HEK293 (cell line): ENCODE measurements at regions not wholly inside any gene's neighbourhood (a gene's known extent, or its start where the extent isn't known, plus 50 kb on each side); places are given as distances from the start of the nearest gene placed in this dataset.

Experiments
- CTCF ChIA-PET: fragments of 350-600 bp; formaldehyde crosslinking; extraction: SDS; loops from one replicate; lab custom pipeline; 2021; ENCODE audit warnings: antibody characterized with exemption; lab: Yijun Ruan, JAX
- POLR2A ChIA-PET: fragments of 300-600 bp; formaldehyde crosslinking; extraction: SDS; loops from one replicate; lab custom pipeline; 2020; ENCODE audit warnings: antibody characterized with exemption, inconsistent platforms; lab: Yijun Ruan, JAX
- H3K27ac ChIP-seq: fragments of 200-500 bp; sonication (Bioruptor generic); 2 replicates; pipeline ENCODE4 v1.5.1; 2014; ENCODE audit warnings: low read depth, low read length, control low read depth, inconsistent platforms; ENCODE audit errors: extremely low read depth
- H3K36me3 ChIP-seq, 2 experiments: fragments of 200-500 bp in 1 of 2; sonication (Bioruptor generic) in 1 of 2; 1 replicate in 1 of 2; 2 replicates in 1 of 2; pipeline ENCODE4 v1.5.1; 2014 to 2017; ENCODE audit warnings: inconsistent platforms in 2 of 2, low read length in 2 of 2; ENCODE audit not compliant: control insufficient read depth in 2 of 2, insufficient read depth in 1 of 2
- H3K4me1 ChIP-seq: fragments of 200-500 bp; sonication (Bioruptor generic); 2 replicates; pipeline ENCODE4 v1.5.1; 2014; ENCODE audit warnings: mild to moderate bottlenecking, low read length, inconsistent platforms; ENCODE audit not compliant: control insufficient read depth, insufficient read depth
- H3K4me3 ChIP-seq: 2 replicates; pipeline ENCODE4 v1.5.1; 2011; ENCODE audit warnings: low read depth, mild to moderate bottlenecking, control low read depth, low read length, moderate library complexity
- H3K9me3 ChIP-seq: fragments of 200-500 bp; sonication (Bioruptor generic); 2 replicates; pipeline ENCODE4 v1.5.1; 2014; ENCODE audit warnings: low read depth, low read length, inconsistent platforms; ENCODE audit not compliant: control insufficient read depth, insufficient read depth
- GLIS2 ChIP-seq: fragments of 450-650 bp; formaldehyde crosslinking; IDR thresholded peaks from 2 replicates; pipeline ENCODE4 v1.5.1; 2016; ENCODE audit warnings: missing biosample characterization, missing genetic modification characterization
- HOXA7 ChIP-seq: sonication (generic); formaldehyde crosslinking; IDR thresholded peaks from 2 replicates; pipeline ENCODE4 v1.8.1; 2022; ENCODE audit warnings: missing genetic modification reagents, borderline replicate concordance
- MYNN ChIP-seq: fragments of 450-650 bp; formaldehyde crosslinking; IDR thresholded peaks from 2 replicates; pipeline ENCODE4 v1.5.1; 2016; ENCODE audit warnings: missing biosample characterization, missing genetic modification characterization, borderline replicate concordance
- OSR2 ChIP-seq: fragments of 450-650 bp; formaldehyde crosslinking; IDR thresholded peaks from 2 replicates; pipeline ENCODE4 v1.5.1; 2016; ENCODE audit warnings: missing biosample characterization, missing genetic modification characterization
- SETDB1 ChIP-seq: IDR thresholded peaks from one replicate; pipeline ENCODE4 v1.6.1; 2017; ENCODE audit warnings: mild to moderate bottlenecking, low read length, moderate library complexity, mixed read lengths; ENCODE audit not compliant: insufficient read length
- ZFHX2 ChIP-seq: fragments of 450-650 bp; formaldehyde crosslinking; conservative IDR thresholded peaks from 2 replicates; pipeline ENCODE4 v1.5.1; 2016; ENCODE audit warnings: missing biosample characterization, missing genetic modification characterization
- ZNF155 ChIP-seq: fragments of 450-650 bp; formaldehyde crosslinking; IDR thresholded peaks from 2 replicates; pipeline ENCODE4 v1.5.1; 2016; ENCODE audit warnings: missing biosample characterization, missing genetic modification characterization
- ZNF19 ChIP-seq: fragments of 450-650 bp; formaldehyde crosslinking; IDR thresholded peaks from 2 replicates; pipeline ENCODE4; 2016; ENCODE audit warnings: missing biosample characterization, missing genetic modification characterization, low read depth
- ZNF2 ChIP-seq: fragments of 450-650 bp; formaldehyde crosslinking; IDR thresholded peaks from 2 replicates; pipeline ENCODE4 v1.5.1; 2016; ENCODE audit warnings: missing biosample characterization, missing genetic modification characterization
- ZNF23 ChIP-seq: fragments of 450-650 bp; formaldehyde crosslinking; IDR thresholded peaks from 2 replicates; pipeline ENCODE4 v1.5.1; 2016; ENCODE audit warnings: missing biosample characterization, missing genetic modification characterization, borderline replicate concordance
- ZNF324 ChIP-seq: fragments of 450-650 bp; formaldehyde crosslinking; IDR thresholded peaks from 2 replicates; pipeline ENCODE4 v1.5.1; 2016; ENCODE audit warnings: missing biosample characterization, missing genetic modification characterization
- ZNF366 ChIP-seq: fragments of 450-650 bp; formaldehyde crosslinking; conservative IDR thresholded peaks from 2 replicates; pipeline ENCODE4 v1.5.1; 2016; ENCODE audit warnings: missing biosample characterization, missing genetic modification characterization
- ZNF560 ChIP-seq: fragments of 450-650 bp; formaldehyde crosslinking; IDR thresholded peaks from 2 replicates; pipeline ENCODE4 v1.5.1; 2017; ENCODE audit warnings: missing biosample characterization, missing genetic modification characterization, borderline replicate concordance
- ZNF670 ChIP-seq: fragments of 450-650 bp; formaldehyde crosslinking; IDR thresholded peaks from 2 replicates; pipeline ENCODE4 v1.5.1; 2016; ENCODE audit warnings: missing biosample characterization, missing genetic modification characterization, low read depth
- ZNF701 ChIP-seq: fragments of 450-650 bp; formaldehyde crosslinking; IDR thresholded peaks from 2 replicates; pipeline ENCODE4 v1.5.1; 2016; ENCODE audit warnings: missing biosample characterization, missing genetic modification characterization
- ZNF776 ChIP-seq: fragments of 450-650 bp; formaldehyde crosslinking; IDR thresholded peaks from 2 replicates; pipeline ENCODE4 v1.5.0; 2017; ENCODE audit warnings: missing biosample characterization, missing genetic modification characterization, borderline replicate concordance
- ZNF785 ChIP-seq: fragments of 450-650 bp; formaldehyde crosslinking; IDR thresholded peaks from 2 replicates; pipeline ENCODE4 v1.5.1; 2016; ENCODE audit warnings: missing biosample characterization, missing genetic modification characterization
- ZNF792 ChIP-seq: fragments of 450-650 bp; formaldehyde crosslinking; IDR thresholded peaks from 2 replicates; pipeline ENCODE4 v1.5.1; 2016; ENCODE audit warnings: missing biosample characterization, missing genetic modification characterization
- TF ChIP-seq, protein P1 (sequence below): fragments of 450-650 bp; formaldehyde crosslinking; IDR thresholded peaks from 2 replicates; pipeline ENCODE4 v1.5.1; 2017; ENCODE audit warnings: missing biosample characterization, missing genetic modification characterization
- TF ChIP-seq, protein P2 (sequence below): fragments of 450-650 bp; formaldehyde crosslinking; IDR thresholded peaks from 2 replicates; pipeline ENCODE4 v1.5.1; 2016; ENCODE audit warnings: missing biosample characterization, missing genetic modification characterization
- TF ChIP-seq, protein P3 (sequence below): fragments of 450-650 bp; formaldehyde crosslinking; IDR thresholded peaks from 2 replicates; pipeline ENCODE4 v1.5.1; 2016; ENCODE audit warnings: missing biosample characterization, missing genetic modification characterization
- TF ChIP-seq, protein P4 (sequence below): fragments of 450-650 bp; formaldehyde crosslinking; IDR thresholded peaks from 2 replicates; pipeline ENCODE4 v1.5.1; 2017; ENCODE audit warnings: missing biosample characterization, missing genetic modification characterization
- TF ChIP-seq, protein P5 (sequence below): fragments of 450-650 bp; formaldehyde crosslinking; IDR thresholded peaks from 2 replicates; pipeline ENCODE4 v1.5.1; 2016; ENCODE audit warnings: missing biosample characterization, missing genetic modification characterization
- TF ChIP-seq, protein P6 (sequence below): fragments of 450-650 bp; formaldehyde crosslinking; IDR thresholded peaks from 2 replicates; pipeline ENCODE4 v1.5.1; 2016; ENCODE audit warnings: missing biosample characterization, missing genetic modification characterization

DNA sequence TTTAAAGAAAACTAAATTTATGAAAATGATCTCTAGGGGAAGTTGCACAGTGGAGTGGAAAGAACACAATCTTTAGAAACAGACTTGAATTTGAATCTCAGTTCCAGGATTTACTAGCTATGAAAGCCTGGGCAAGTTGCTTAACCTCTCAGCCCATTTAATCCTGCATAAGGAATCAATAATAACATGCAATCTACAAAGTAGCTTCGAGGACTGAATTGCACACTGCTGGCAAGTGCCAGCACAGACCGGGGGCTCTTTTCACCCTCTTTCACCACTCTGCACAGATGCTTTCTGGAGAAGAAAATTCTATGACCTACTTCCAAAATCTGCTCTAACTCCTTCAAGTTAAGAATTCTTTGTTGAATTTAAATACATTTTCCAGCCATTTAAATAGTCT, 63.4 kb upstream of the ANK3 start:
- CTCF ChIA-PET: interaction anchor here (1.0 to 1.2 kb wide), 3 partner anchors 8 to 194 kb away, joined by 3 to 4 read pairs (median 3); no protein-coding TSS in a partner anchor
- Histone ChIP-seq H3K36me3 (no peaks in the 10 kb centered on the region), H3K4me1 (no peaks in the 10 kb centered on the region), H3K9me3 (no peaks in the 10 kb centered on the region), H3K4me3 (no peak overlapping the region), H3K27ac (no peak overlapping the region)
- TF ChIP-seq ZNF560 (tag by site-specific recombination) (no peak), OSR2 (tag by site-specific recombination) (no peak), GLIS2 (tag by site-specific recombination) (no peak), ZNF366 (no peak), ZNF23 (tag by site-specific recombination) (no peak), ZNF785 (no peak), ZNF324 (no peak), ZNF19 (tag by site-specific recombination) (no peak), SETDB1 (no peak), HOXA7 (CRISPR knock-in tag) (no peak), ZNF670 (tag by site-specific recombination) (no peak), ZNF792 (tag by site-specific recombination) (no peak), ZFHX2 (no peak), MYNN (tag by site-specific recombination) (no peak)
- TF ChIP-seq, protein P1, sequence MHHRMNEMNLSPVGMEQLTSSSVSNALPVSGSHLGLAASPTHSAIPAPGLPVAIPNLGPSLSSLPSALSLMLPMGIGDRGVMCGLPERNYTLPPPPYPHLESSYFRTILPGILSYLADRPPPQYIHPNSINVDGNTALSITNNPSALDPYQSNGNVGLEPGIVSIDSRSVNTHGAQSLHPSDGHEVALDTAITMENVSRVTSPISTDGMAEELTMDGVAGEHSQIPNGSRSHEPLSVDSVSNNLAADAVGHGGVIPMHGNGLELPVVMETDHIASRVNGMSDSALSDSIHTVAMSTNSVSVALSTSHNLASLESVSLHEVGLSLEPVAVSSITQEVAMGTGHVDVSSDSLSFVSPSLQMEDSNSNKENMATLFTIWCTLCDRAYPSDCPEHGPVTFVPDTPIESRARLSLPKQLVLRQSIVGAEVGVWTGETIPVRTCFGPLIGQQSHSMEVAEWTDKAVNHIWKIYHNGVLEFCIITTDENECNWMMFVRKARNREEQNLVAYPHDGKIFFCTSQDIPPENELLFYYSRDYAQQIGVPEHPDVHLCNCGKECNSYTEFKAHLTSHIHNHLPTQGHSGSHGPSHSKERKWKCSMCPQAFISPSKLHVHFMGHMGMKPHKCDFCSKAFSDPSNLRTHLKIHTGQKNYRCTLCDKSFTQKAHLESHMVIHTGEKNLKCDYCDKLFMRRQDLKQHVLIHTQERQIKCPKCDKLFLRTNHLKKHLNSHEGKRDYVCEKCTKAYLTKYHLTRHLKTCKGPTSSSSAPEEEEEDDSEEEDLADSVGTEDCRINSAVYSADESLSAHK (tag by site-specific recombination): no peak
- TF ChIP-seq, protein P2, sequence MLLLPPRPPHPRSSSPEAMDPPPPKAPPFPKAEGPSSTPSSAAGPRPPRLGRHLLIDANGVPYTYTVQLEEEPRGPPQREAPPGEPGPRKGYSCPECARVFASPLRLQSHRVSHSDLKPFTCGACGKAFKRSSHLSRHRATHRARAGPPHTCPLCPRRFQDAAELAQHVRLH: no peak
- TF ChIP-seq, protein P3, sequence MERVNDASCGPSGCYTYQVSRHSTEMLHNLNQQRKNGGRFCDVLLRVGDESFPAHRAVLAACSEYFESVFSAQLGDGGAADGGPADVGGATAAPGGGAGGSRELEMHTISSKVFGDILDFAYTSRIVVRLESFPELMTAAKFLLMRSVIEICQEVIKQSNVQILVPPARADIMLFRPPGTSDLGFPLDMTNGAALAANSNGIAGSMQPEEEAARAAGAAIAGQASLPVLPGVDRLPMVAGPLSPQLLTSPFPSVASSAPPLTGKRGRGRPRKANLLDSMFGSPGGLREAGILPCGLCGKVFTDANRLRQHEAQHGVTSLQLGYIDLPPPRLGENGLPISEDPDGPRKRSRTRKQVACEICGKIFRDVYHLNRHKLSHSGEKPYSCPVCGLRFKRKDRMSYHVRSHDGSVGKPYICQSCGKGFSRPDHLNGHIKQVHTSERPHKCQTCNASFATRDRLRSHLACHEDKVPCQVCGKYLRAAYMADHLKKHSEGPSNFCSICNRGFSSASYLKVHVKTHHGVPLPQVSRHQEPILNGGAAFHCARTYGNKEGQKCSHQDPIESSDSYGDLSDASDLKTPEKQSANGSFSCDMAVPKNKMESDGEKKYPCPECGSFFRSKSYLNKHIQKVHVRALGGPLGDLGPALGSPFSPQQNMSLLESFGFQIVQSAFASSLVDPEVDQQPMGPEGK (tag by site-specific recombination): no peak
- TF ChIP-seq, protein P4, sequence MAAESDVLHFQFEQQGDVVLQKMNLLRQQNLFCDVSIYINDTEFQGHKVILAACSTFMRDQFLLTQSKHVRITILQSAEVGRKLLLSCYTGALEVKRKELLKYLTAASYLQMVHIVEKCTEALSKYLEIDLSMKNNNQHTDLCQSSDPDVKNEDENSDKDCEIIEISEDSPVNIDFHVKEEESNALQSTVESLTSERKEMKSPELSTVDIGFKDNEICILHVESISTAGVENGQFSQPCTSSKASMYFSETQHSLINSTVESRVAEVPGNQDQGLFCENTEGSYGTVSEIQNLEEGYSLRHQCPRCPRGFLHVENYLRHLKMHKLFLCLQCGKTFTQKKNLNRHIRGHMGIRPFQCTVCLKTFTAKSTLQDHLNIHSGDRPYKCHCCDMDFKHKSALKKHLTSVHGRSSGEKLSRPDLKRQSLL: no peak
- TF ChIP-seq, protein P5, sequence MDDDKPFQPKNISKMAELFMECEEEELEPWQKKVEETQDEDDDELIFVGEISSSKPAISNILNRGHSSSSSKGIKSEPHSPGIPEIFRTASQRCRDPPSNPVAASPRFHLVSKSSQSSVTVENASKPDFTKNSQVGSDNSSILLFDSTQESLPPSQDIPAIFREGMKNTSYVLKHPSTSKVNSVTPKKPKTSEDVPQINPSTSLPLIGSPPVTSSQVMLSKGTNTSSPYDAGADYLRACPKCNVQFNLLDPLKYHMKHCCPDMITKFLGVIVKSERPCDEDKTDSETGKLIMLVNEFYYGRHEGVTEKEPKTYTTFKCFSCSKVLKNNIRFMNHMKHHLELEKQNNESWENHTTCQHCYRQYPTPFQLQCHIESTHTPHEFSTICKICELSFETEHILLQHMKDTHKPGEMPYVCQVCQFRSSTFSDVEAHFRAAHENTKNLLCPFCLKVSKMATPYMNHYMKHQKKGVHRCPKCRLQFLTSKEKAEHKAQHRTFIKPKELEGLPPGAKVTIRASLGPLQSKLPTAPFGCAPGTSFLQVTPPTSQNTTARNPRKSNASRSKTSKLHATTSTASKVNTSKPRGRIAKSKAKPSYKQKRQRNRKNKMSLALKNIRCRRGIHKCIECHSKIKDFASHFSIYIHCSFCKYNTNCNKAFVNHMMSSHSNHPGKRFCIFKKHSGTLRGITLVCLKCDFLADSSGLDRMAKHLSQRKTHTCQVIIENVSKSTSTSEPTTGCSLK: no peak
- POLR2A ChIA-PET: no interaction called here

DNA sequence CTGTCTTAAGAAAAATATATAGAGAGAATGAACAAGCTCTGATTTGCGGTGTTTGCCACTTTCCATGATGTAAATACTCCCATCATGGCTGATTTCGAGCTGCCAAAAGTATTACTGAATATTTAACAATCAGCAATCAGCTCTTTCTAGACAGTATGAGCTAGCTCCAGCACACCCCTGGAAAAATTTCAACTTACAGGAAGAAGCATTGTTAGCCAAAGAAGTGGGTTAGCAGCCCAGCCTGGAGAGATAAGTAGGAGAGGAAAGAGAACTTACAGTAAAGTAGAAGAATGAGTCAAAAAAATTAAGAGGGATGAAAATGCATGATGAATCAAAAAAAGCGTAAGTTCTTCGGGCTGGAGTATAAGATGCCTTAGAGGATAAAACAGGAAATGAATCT, 60.6 kb upstream of the ANK3 start:
- H3K36me3 ChIP-seq: no peaks in the 10 kb centered on the region
- H3K27ac ChIP-seq: no peak overlapping the region
- ChIA-PET CTCF (interaction anchor here (1.1 to 1.3 kb wide), 2 partner anchors 9 to 196 kb away, joined by 4 to 5 read pairs; no protein-coding TSS in a partner anchor), POLR2A (no interaction called here)
- H3K4me1 ChIP-seq: no peaks in the 10 kb centered on the region
- H3K9me3 ChIP-seq: no peaks in the 10 kb centered on the region
- H3K4me3 ChIP-seq: no peak overlapping the region
- TF ChIP-seq ZNF155 (tag by site-specific recombination) (no peak), ZNF2 (tag by site-specific recombination) (no peak), ZNF19 (tag by site-specific recombination) (no peak), ZNF776 (tag by site-specific recombination) (no peak), ZNF701 (no peak)
- TF ChIP-seq, protein P6, sequence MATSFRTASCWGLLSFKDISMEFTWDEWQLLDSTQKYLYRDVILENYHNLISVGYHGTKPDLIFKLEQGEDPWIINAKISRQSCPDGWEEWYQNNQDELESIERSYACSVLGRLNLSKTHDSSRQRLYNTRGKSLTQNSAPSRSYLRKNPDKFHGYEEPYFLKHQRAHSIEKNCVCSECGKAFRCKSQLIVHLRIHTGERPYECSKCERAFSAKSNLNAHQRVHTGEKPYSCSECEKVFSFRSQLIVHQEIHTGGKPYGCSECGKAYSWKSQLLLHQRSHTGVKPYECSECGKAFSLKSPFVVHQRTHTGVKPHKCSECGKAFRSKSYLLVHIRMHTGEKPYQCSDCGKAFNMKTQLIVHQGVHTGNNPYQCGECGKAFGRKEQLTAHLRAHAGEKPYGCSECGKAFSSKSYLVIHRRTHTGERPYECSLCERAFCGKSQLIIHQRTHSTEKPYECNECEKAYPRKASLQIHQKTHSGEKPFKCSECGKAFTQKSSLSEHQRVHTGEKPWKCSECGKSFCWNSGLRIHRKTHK: no peak
- TF ChIP-seq, protein P1 (tag by site-specific recombination): no peak
